Neural cell (in vitro differentiated cells): ENCODE measurements at regions not wholly inside any gene's neighbourhood (a gene's known extent, or its start where the extent isn't known, plus 50 kb on each side); places are given as distances from the start of the nearest gene placed in this dataset.

ENCODE experiments used
- H2AFZ ChIP-seq: fragments of 200-600, 300-800 bp; sonication (generic), shearing (Covaris generic); 2 replicates; pipeline ENCODE4 v1.6.0; 2014; ENCODE audit warnings: low read depth, mild to moderate bottlenecking, antibody characterized with exemption, low read length, moderate library complexity
- H3F3A ChIP-seq: fragments of 200-600 bp; shearing (Covaris generic); 2 replicates; pipeline ENCODE4 v1.6.1; 2016; ENCODE audit warnings: mild to moderate bottlenecking, moderate library complexity, mixed read lengths, antibody characterized with exemption, low read length; ENCODE audit not compliant: insufficient read depth, poor library complexity, severe bottlenecking
- H3K27ac ChIP-seq: fragments of 200-600, 300-800 bp; sonication (generic), shearing (Covaris generic); 2 replicates; pipeline ENCODE4 v1.5.1; 2014; ENCODE audit warnings: mild to moderate bottlenecking, low read length, moderate library complexity
- H3K27me3 ChIP-seq: fragments of 300-800, 200-600 bp; sonication (generic), shearing (Covaris generic); 2 replicates; pipeline ENCODE4 v1.6.0; 2014; ENCODE audit warnings: mild to moderate bottlenecking, low read depth, low read length, moderate library complexity; ENCODE audit not compliant: insufficient read depth
- H3K36me3 ChIP-seq: fragments of 300-800, 200-600 bp; sonication (generic), shearing (Covaris generic); 2 replicates; pipeline ENCODE4 v1.5.1; 2014; ENCODE audit warnings: mild to moderate bottlenecking, antibody characterized with exemption, low read length, moderate library complexity; ENCODE audit not compliant: insufficient read depth
- H3K4me2 ChIP-seq: fragments of 300-800, 200-600 bp; sonication (generic), shearing (Covaris generic); 2 replicates; pipeline ENCODE4 v1.6.0; 2014; ENCODE audit warnings: mild to moderate bottlenecking, low read length
- H3K4me3 ChIP-seq: fragments of 300-800, 200-600 bp; sonication (generic), shearing (Covaris generic); 2 replicates; pipeline ENCODE4 v1.5.1; 2014; ENCODE audit warnings: mild to moderate bottlenecking, low read length, moderate library complexity
- H3K79me2 ChIP-seq: fragments of 200-600 bp; shearing (Covaris generic); replicated peaks from 2 replicates; pipeline ENCODE4 v1.6.0; 2014; ENCODE audit warnings: mild to moderate bottlenecking, low read length, moderate library complexity; ENCODE audit not compliant: insufficient read depth
- H3K9ac ChIP-seq: fragments of 300-800, 200-600 bp; sonication (generic), shearing (Covaris generic); 2 replicates; pipeline ENCODE4 v1.6.1; 2016; ENCODE audit warnings: mild to moderate bottlenecking, low read length, mixed read lengths
- H3K9me2 ChIP-seq: fragments of 200-600 bp; shearing (Covaris generic); 2 replicates; pipeline ENCODE4 v1.6.1; 2016; ENCODE audit warnings: mild to moderate bottlenecking, low read length, mixed read lengths; ENCODE audit not compliant: insufficient read depth
- H3K9me3 ChIP-seq: fragments of 200-600, 300-800 bp; sonication (generic), shearing (Covaris generic); 2 replicates; pipeline ENCODE4 v1.6.1; 2016; ENCODE audit warnings: mild to moderate bottlenecking, mixed run types, low read length, moderate library complexity, mixed read lengths
- H4K20me1 ChIP-seq: fragments of 200-600 bp; shearing (Covaris generic); 2 replicates; pipeline ENCODE4 v1.6.1; 2016; ENCODE audit warnings: mild to moderate bottlenecking, mixed run types; ENCODE audit not compliant: insufficient read depth
- EP300 ChIP-seq: fragments of 450-650 bp; conservative IDR thresholded peaks from 2 replicates; pipeline ENCODE4 v1.6.1; 2014; ENCODE audit warnings: antibody characterized with exemption, mild to moderate bottlenecking, moderate library complexity; ENCODE audit not compliant: poor library complexity, severe bottlenecking
- EZH2 ChIP-seq: fragments of 200-600, 300-800 bp; shearing (Covaris generic), sonication (generic); IDR thresholded peaks from 2 replicates; pipeline ENCODE4 v1.6.1; 2014; ENCODE audit warnings: antibody characterized with exemption, low read length, borderline replicate concordance, mild to moderate bottlenecking; ENCODE audit not compliant: insufficient read depth, poor library complexity, severe bottlenecking
- MXI1 ChIP-seq: fragments of 450-650 bp; conservative IDR thresholded peaks from 2 replicates; pipeline ENCODE4 v1.6.1; 2014; ENCODE audit warnings: antibody characterized with exemption, mild to moderate bottlenecking; ENCODE audit not compliant: poor library complexity, severe bottlenecking
- POLR2AphosphoS5 ChIP-seq: IDR thresholded peaks from 2 replicates; pipeline ENCODE4 v1.6.1; 2012
- RAD21 ChIP-seq: fragments of 450-650 bp; conservative IDR thresholded peaks from 2 replicates; pipeline ENCODE4 v1.6.1; 2014; ENCODE audit warnings: antibody characterized with exemption, mild to moderate bottlenecking, moderate library complexity
- SMC3 ChIP-seq: fragments of 450-650 bp; conservative IDR thresholded peaks from 2 replicates; pipeline ENCODE4 v1.6.1; 2014; ENCODE audit warnings: antibody characterized with exemption, mild to moderate bottlenecking, moderate library complexity; ENCODE audit not compliant: poor library complexity
- TAF1 ChIP-seq: IDR thresholded peaks from 2 replicates; pipeline ENCODE4 v1.6.1; 2012; ENCODE audit warnings: low read depth
- TF ChIP-seq, protein P1 (sequence below): IDR thresholded peaks from 2 replicates; pipeline ENCODE4 v1.6.1; 2012; ENCODE audit warnings: borderline replicate concordance
- TF ChIP-seq, protein P2 (sequence below): fragments of 450-650 bp; IDR thresholded peaks from 2 replicates; pipeline ENCODE4 v1.5.1; 2014; ENCODE audit warnings: antibody characterized with exemption, mild to moderate bottlenecking, moderate library complexity; ENCODE audit not compliant: poor library complexity, severe bottlenecking

DNA sequence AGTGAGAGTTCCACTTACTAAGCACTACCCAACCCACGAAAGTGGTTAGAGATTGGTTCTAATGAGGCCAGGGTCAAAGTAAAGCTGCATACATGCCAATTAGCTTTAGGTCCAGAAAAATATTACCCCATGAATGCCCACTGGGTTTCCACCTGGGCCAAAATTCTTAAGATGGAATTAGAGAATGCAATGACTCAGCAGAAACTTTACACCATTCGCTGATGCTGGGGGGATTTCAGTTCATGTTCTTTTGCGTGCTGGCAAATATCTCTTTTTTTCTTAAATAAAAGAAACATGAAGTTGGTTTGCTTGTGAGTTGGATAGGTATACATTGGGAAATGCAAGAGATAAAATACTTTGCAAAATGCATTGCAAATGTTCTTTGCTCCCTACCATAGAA, 715.3 kb upstream of the MIR17HG start:
- Histone ChIP-seq H3K4me3 (no peak overlapping the region), H3K4me2 (no peak overlapping the region), H3K9me3 (no peaks in the 10 kb centered on the region), H3K79me2 (no peaks in the 10 kb centered on the region), H3K9ac (no peak overlapping the region), H4K20me1 (no peaks in the 10 kb centered on the region), H2AFZ (no peak overlapping the region), H3F3A (no peaks in the 10 kb centered on the region), H3K36me3 (no peaks in the 10 kb centered on the region), H3K27ac (no peak overlapping the region), H3K27me3 (no peaks in the 10 kb centered on the region), H3K9me2 (no peaks in the 10 kb centered on the region)
- no peak for TF ChIP-seq POLR2AphosphoS5
- TF ChIP-seq, protein P1, sequence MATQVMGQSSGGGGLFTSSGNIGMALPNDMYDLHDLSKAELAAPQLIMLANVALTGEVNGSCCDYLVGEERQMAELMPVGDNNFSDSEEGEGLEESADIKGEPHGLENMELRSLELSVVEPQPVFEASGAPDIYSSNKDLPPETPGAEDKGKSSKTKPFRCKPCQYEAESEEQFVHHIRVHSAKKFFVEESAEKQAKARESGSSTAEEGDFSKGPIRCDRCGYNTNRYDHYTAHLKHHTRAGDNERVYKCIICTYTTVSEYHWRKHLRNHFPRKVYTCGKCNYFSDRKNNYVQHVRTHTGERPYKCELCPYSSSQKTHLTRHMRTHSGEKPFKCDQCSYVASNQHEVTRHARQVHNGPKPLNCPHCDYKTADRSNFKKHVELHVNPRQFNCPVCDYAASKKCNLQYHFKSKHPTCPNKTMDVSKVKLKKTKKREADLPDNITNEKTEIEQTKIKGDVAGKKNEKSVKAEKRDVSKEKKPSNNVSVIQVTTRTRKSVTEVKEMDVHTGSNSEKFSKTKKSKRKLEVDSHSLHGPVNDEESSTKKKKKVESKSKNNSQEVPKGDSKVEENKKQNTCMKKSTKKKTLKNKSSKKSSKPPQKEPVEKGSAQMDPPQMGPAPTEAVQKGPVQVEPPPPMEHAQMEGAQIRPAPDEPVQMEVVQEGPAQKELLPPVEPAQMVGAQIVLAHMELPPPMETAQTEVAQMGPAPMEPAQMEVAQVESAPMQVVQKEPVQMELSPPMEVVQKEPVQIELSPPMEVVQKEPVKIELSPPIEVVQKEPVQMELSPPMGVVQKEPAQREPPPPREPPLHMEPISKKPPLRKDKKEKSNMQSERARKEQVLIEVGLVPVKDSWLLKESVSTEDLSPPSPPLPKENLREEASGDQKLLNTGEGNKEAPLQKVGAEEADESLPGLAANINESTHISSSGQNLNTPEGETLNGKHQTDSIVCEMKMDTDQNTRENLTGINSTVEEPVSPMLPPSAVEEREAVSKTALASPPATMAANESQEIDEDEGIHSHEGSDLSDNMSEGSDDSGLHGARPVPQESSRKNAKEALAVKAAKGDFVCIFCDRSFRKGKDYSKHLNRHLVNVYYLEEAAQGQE: no peak
- TF ChIP-seq EP300: no peak
- TF ChIP-seq MXI1: no peak
- TF ChIP-seq, protein P2, sequence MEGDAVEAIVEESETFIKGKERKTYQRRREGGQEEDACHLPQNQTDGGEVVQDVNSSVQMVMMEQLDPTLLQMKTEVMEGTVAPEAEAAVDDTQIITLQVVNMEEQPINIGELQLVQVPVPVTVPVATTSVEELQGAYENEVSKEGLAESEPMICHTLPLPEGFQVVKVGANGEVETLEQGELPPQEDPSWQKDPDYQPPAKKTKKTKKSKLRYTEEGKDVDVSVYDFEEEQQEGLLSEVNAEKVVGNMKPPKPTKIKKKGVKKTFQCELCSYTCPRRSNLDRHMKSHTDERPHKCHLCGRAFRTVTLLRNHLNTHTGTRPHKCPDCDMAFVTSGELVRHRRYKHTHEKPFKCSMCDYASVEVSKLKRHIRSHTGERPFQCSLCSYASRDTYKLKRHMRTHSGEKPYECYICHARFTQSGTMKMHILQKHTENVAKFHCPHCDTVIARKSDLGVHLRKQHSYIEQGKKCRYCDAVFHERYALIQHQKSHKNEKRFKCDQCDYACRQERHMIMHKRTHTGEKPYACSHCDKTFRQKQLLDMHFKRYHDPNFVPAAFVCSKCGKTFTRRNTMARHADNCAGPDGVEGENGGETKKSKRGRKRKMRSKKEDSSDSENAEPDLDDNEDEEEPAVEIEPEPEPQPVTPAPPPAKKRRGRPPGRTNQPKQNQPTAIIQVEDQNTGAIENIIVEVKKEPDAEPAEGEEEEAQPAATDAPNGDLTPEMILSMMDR: no peak
- TF ChIP-seq EZH2: no peak
- TF ChIP-seq RAD21: no peak
- TF ChIP-seq TAF1: no peak
- no peak for TF ChIP-seq SMC3

DNA sequence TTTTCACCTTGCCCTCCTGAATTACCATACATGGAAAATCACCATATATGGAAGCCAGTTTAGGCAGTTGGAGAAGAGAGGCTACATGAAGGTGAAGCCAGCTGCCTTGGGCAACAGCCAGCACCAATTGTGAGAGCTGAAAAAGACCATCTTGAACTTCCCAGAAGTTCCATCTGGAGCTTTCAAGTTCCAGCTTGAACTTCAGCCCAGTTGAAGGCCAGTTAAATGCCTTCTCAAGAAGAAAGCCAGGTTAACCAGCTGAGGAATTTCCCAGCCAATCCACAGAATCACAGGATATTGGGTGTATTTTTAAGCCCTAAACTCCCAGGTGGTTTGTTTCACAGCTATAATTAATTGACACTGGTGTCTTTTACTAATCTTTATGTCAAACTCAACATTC, 713.6 kb upstream of the MIR17HG start:
- no peak overlapping the region for H3K4me2 ChIP-seq
- no peak overlapping the region for H2AFZ ChIP-seq
- no peak overlapping the region for H3K27ac ChIP-seq
- H3K27me3 ChIP-seq: no peaks in the 10 kb centered on the region
- no peaks in the 10 kb centered on the region for H4K20me1 ChIP-seq
- H3K36me3 ChIP-seq: no peaks in the 10 kb centered on the region
- no peak overlapping the region for H3K4me3 ChIP-seq
- no peaks in the 10 kb centered on the region for H3K9me2 ChIP-seq
- H3K9ac ChIP-seq: no peak overlapping the region
- no peaks in the 10 kb centered on the region for H3F3A ChIP-seq
- no peak for TF ChIP-seq POLR2AphosphoS5
- no peak for TF ChIP-seq EP300
- no peak for TF ChIP-seq EZH2
- TF ChIP-seq RAD21: no peak
- no peak for TF ChIP-seq TAF1
- TF ChIP-seq, protein P2: no peak
- no peak for TF ChIP-seq MXI1
- TF ChIP-seq SMC3: no peak
- TF ChIP-seq, protein P1: no peak
- no peaks in the 10 kb centered on the region for H3K79me2 ChIP-seq
- no peaks in the 10 kb centered on the region for H3K9me3 ChIP-seq
